ENCODE measurements at regions not wholly inside any gene's neighbourhood (a gene's known extent, or its start where the extent isn't known, plus 50 kb on each side); places are given as distances from the start of the nearest gene placed in this dataset.

DNA sequence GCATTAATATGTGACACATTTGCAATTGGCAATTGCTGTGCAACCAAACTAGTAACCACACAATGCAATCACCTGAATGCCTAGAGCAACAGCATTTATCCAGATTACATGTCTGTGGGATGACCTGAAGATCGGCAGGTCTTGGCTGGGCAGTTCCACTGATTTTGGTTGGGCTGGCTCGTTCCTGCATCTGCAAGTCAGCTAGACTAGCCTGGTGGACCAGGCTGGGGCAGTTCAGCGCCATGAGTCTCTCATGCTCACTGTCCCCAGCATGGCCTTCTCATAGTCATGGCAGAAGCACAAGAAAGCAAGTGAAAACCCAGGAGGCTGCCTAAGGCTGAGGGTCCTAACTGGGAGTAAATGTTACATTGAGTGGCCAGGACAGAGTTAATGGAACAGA is 229.1 kb upstream of the TSHZ3 start:
- DNase-seq (ENCODE audit: low spot score) = no peak
- ChIA-PET CTCF (no interaction called here), POLR2A (ENCODE audit: low non-redundant PET) (no interaction called here)
- H3K27ac ChIP-seq = no peak overlapping the region
- TF ChIP-seq, protein P1, sequence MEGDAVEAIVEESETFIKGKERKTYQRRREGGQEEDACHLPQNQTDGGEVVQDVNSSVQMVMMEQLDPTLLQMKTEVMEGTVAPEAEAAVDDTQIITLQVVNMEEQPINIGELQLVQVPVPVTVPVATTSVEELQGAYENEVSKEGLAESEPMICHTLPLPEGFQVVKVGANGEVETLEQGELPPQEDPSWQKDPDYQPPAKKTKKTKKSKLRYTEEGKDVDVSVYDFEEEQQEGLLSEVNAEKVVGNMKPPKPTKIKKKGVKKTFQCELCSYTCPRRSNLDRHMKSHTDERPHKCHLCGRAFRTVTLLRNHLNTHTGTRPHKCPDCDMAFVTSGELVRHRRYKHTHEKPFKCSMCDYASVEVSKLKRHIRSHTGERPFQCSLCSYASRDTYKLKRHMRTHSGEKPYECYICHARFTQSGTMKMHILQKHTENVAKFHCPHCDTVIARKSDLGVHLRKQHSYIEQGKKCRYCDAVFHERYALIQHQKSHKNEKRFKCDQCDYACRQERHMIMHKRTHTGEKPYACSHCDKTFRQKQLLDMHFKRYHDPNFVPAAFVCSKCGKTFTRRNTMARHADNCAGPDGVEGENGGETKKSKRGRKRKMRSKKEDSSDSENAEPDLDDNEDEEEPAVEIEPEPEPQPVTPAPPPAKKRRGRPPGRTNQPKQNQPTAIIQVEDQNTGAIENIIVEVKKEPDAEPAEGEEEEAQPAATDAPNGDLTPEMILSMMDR (conservative IDR thresholded peaks at IDR 0.05; ENCODE audit: low read depth) = no peak

DNA sequence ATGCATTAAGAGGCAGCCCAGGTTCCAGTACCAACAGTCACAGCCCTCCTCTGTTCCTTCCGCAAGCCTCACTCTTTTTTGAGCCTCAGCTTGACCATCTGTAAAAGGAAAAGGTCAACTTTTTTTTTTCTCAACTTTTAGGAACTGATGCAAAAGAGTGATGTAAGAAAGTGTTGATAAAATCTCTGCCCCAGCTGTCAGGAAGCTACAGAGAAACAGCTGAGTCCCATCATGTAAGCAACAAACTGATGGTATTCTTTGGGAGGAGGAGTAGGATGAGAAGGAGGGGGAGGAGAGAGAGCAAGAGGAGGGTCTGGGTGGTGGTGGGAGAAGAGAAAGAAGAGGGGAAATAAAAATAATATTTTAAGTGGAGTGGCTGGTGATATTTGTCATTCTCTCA is 233.9 kb upstream of the TSHZ3 start:
- ChIA-PET POLR2A (ENCODE audit: low non-redundant PET) (no interaction called here), CTCF (interaction anchor here (0.6 kb wide), 1 partner anchor 502 kb away, joined by 3 read pairs; no protein-coding TSS in a partner anchor)
- DNase-seq (ENCODE audit: low spot score) = no peak
- no peak overlapping the region for H3K27ac ChIP-seq
- TF ChIP-seq, protein P1 (conservative IDR thresholded peaks at IDR 0.05; ENCODE audit: low read depth) = no peak

DNA sequence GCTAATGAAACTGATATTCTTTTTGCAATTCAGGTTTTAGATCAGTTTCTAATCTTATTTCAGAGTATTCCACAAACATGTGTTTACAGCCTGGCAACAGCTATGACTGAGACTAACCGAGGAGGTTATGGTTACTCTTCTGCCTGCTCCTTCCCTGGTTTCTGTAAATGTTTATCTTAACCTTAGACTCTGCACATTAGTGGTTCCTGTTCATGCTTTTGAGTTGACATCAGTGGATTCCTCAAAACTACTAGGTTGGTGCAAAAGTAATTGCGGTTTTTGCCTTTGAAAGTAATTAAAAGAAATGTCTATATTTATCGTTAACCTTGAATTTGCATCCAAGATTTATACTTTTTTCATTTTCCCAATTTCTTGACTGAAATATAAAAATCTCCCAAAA is 237.0 kb upstream of the TSHZ3 start:
- DNase-seq (ENCODE audit: low spot score) = no peak
- ChIA-PET POLR2A (ENCODE audit: low non-redundant PET) (no interaction called here), CTCF (no interaction called here)
- TF ChIP-seq, protein P1 (conservative IDR thresholded peaks at IDR 0.05; ENCODE audit: low read depth) = no peak
- H3K27ac ChIP-seq = no peak overlapping the region

DNA sequence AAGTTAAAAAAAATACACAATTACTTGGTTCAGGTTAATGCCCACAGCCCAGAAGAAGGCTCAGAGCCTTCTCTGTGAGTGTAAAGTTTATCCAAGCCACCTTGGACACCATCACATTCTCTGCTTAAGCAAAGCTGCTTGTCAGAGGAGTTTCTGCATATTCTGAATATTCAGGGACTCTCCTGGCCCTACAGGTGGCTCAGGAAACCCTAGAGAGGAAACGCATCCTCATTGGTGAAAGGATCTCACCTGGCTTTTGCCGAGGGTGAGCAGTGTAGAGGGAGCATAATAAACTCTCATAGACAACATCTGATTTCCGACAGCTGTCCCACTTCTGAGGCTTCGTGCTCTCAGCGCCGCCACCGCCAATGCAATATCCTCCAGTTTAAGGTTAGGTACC is 239.9 kb upstream of the TSHZ3 start:
- TF ChIP-seq, protein P1 (conservative IDR thresholded peaks at IDR 0.05; ENCODE audit: low read depth) = no peak
- CTCF ChIA-PET = no interaction called here
- no peak for DNase-seq (ENCODE audit: low spot score)
- POLR2A ChIA-PET (ENCODE audit: low non-redundant PET) = no interaction called here
- H3K27ac ChIP-seq = no peak overlapping the region

DNA sequence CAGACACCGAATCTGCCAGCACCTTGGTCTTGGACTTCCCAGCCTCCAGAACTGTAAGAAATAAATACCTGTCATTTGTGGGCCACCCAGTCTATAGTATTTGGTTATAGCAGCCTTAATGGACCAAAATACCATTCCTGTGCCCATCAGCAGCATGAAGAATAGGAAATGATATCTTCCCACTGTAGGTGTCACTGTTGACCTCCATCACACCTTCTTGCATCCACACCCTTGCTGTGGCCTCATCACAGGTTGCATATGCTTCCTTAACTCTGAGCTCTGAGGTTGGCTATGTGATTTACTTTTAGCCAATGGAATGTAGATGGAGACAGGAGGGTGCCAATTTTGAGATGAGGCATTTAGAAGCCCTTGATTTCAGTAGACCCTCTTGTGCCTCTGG is 242.0 kb upstream of the TSHZ3 start:
- DNase-seq (ENCODE audit: low spot score) = no peak
- ChIA-PET CTCF (no interaction called here), POLR2A (ENCODE audit: low non-redundant PET) (no interaction called here)
- TF ChIP-seq, protein P1 (conservative IDR thresholded peaks at IDR 0.05; ENCODE audit: low read depth) = no peak
- H3K27ac ChIP-seq = no peak overlapping the region

DNA sequence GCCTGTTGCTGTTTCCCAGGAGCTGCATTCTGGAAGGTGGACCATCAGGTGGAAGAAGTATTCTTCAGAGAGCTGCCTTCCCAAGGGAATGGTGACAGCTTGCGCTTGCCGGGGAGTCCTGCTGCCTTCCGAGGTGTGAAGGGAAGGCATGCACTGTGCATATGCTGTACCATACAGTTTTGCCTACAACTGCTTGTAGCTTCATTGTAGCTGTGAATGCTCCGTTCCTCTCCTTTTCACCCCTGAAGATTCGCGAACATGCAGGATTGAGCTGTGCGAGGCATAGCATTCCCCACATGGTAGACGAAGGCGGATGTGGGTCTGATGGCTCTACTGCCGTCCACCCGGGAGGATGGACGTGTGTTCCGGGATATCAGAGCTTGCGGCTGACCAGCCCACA is 243.2 kb upstream of the TSHZ3 start:
- ChIA-PET POLR2A (ENCODE audit: low non-redundant PET) (no interaction called here), CTCF (interaction anchor here (0.7 kb wide), 1 partner anchor 913 kb away, joined by 3 read pairs; no protein-coding TSS in a partner anchor)
- TF ChIP-seq, protein P1 (conservative IDR thresholded peaks at IDR 0.05; ENCODE audit: low read depth) = no peak
- no peak overlapping the region for H3K27ac ChIP-seq
- no peak for DNase-seq (ENCODE audit: low spot score)

DNA sequence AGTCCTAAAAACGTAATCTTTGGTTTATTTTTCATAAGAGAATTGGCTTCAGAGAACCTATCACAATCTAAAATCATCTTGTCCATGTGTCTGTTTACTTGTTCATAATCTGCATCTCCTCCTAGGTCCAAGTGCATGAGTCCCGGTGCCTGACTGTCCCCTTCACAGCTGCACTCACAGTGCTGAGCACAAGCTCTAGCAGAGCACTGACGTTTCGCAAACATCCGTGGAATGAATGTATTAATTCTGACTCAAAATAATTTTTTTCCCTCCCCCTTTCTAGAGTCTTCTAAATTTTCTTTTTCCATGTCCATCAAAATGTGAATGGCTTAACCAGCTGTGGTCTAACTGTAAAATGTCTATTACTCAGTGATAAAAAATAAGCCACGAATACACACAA is 245.5 kb upstream of the TSHZ3 start:
- ChIA-PET CTCF (no interaction called here), POLR2A (ENCODE audit: low non-redundant PET) (no interaction called here)
- DNase-seq (ENCODE audit: low spot score) = no peak
- TF ChIP-seq, protein P1 (conservative IDR thresholded peaks at IDR 0.05; ENCODE audit: low read depth) = no peak
- no peak overlapping the region for H3K27ac ChIP-seq
